GM21367 (cell line): ENCODE measurements at regions not wholly inside any gene's neighbourhood (a gene's known extent, or its start where the extent isn't known, plus 50 kb on each side); places are given as distances from the start of the nearest gene placed in this dataset.

Experiments
- ATAC-seq: cut with Tn5 transposase; IDR thresholded peaks from one replicate; pipeline ENCODE4 v1.9.1; 2021; ENCODE audit not compliant: unreplicated experiment

DNA sequence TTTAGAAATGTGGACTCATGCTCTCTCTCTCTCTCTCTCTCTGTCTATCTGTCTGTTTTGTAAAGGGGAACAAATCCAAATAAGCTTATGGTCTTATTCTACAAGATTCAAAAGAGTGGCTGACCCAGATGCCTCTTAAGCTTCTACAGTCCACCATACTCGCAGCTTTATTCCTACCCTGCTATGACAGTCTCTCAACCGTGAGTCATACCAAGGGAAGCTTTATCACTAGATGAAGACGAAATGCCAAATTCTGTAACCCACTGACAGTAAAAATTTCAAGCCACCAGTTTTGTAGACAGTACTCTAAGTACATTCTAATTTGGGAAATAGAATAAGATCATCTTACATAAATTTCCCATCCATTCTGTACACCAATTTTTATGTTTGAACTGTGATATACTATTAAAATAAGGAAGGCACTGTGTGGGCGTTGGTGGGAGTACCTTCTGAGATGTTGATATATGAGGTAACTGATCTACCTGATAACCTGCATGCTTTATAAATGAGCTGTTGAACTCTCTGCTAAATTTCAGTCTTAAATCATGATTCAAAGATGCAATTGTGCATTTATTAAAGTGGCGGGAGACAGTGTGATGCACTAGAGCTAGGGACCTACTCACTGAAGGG lies 153.2 kb downstream of the KLF6 start:
- no peak for ATAC-seq

- no peak for ATAC-seq
Measured at GRCh38 chr10:3631291-3631690, 153.7 kb downstream of the KLF6 start.

GRCh38 chr10:3625959-3626751 lies 158.9 kb downstream of the KLF6 start:
- peak; percentile 72 for ATAC-seq

DNA sequence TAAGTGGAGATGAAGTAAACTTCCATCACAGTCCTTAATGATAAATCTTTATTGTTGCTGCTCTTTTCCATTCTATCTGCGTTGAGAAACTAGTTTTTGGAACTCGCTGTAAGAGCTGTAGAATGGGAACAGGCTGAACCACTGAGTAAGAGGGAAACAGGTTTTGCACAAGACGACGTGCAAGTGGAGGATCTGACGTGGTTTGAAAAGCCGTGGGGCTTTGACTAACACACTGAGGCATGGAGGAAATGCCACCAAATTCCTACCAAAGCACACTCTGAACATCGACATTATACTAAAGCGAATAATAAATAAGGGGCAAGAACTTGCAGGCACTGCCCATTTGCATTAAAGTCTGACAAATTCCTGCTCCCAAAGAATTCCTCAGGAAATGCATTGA lies 160.6 kb downstream of the KLF6 start:
- ATAC-seq: no peak

GRCh38 chr10:3623746-3624145 lies 161.3 kb downstream of the KLF6 start:
- ATAC-seq: peak; percentile 59

- peak; percentile 29 for ATAC-seq
Measured at GRCh38 chr10:3622845-3623621, 162.0 kb downstream of the KLF6 start.

DNA sequence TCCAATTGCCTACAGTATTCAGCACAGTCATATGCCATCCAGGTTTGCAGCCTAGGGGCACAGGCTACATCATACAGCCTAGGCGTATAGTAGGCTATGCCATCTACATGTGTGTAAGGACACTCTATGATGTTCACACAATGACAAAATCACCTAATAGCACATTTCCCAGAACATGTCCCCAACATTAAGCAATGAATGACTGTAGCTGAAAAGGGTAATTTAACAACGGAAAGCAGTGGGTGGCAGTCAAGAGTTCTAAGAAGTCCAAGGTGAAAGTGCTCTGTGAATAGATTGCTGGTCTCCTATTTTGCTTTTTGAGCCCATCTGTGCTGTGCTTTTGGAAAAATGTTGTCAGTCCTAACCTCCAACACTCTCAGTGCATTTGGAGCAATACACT lies 162.6 kb downstream of the KLF6 start:
- no peak for ATAC-seq

DNA sequence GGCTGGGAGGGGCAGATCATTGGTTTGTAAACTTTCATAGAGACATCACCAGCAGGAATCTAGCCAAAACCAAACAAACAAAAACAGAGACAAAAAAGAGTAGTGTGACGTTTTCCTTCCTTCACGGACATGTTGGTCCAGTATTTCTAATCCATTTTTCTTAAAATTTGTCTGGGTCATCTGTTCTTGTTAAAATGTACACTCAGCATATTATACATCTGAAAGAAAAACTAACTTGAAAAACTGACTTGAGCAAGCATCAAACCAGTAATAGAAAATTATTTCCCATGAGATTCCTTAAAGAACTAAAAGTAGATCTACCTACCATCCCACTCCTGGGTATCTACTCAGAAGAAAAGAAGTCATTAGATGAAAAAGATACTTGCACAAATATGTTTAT lies 164.2 kb downstream of the KLF6 start:
- no peak for ATAC-seq

DNA sequence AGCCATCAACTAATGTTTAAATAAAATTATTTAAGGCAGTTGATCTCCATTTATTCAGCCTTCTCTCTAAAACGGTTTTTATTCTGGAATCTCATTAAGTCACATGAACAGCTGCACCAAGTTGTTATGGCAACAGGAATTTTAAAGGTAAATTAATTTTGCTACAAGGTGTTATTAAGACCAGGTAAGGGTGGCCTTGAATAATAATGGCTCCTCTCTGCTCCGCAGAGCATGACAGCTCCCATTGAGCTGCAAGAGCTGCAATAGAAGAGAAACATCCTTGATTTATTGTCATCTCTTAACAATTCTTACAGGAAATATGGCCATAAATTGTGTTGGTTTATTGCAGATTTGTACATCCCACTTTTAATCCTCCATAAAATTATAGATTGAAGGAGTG lies 165.8 kb downstream of the KLF6 start:
- no peak for ATAC-seq

GRCh38 chr10:3616880-3617279 lies 168.1 kb downstream of the KLF6 start:
- no peak for ATAC-seq

DNA sequence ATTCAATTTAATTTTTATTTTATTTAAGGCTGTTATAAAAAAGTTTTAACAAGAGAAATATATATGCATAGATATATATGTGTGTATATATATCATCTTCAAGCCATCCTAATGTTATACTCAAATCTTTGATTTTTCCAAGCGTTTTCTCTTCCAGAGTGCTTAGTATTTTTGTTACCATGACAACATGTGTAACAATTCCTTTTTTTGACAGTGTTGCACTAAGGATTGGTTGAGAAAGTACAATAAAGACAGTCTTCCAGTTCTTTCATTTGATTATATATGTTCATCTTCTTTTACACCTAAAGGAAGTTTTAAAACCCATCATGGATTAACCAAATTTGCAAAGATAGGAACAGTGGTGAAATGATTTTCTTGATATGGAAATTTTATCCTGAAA lies 171.7 kb downstream of the KLF6 start:
- ATAC-seq: no peak

DNA sequence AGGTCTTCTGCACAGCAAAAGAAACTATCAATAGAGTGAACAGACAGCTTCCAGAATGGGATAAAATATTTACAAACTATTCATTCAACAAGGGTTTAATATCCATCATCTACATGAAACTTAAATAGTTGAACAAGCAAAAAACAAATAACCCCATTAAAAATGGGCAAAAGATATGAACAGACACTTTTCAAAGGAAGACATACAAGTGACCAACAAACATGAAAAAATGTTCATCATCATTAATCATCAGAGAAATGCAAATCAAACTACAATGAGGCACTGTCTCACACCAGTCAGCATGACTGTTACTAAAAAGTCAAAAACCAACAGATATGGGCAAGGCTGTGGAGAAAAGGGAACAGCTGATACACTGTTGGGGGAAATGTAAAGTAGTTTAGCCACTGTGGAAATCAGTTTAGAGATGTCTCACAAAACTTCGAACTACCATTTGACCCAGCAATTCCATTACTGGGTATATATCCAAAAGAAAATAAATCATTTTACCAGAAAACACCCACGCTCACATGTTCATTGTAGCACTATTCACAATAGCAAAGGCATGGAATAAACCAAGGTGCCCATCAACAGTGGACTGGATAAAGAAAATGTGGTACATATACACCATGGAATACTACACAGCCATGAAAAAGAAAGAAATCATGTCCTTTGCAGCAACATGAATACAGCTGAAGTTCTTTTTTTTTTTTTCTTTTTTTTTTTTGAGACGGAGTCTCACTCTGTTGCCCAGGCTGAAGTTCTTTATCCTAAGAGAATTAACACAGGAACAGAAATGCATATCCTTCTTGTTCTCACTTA lies 172.6 kb downstream of the KLF6 start:
- no peak for ATAC-seq

- ATAC-seq: no peak
Measured at GRCh38 chr10:3606309-3606708, 178.7 kb downstream of the KLF6 start.

DNA sequence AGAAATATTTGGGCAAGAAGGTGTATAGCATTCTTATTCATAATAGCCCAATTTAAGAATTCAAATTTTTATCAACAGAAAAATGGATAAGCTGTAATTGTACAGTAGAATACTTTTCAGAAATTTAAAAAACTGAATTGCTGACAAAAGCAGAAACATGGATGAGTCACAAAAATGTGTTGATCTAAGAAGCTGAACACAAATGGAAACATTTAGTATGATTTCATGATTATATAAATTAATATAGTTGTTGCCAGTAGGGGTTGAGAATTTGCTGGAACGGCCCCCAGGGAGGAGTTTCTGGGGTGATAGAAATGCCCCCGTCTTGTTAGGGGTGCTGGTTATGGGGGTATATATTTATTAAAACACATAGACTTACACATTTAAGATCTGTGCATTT lies 179.1 kb downstream of the KLF6 start:
- no peak for ATAC-seq

DNA sequence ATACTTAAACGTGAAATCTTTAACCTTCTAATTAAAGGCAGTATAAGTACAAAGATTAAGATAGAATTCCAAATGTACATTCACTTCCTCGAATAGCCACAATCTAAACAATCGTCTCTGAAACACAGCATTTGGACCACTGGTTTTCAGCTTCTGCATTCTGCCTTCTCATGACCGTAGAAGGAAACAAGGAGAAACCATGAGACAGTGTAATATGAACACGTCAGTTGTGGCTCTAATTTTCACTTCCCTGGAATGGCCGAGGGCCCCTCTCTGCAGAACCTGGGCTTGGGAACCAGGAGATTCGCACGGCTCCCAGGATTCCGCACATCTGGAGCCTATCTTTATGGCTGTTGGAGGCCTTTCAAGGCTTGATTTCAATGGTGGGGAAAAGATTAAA lies 189.3 kb downstream of the KLF6 start:
- no peak for ATAC-seq

- ATAC-seq: no peak
Measured at GRCh38 chr10:3593611-3594010, 191.4 kb downstream of the KLF6 start.

DNA sequence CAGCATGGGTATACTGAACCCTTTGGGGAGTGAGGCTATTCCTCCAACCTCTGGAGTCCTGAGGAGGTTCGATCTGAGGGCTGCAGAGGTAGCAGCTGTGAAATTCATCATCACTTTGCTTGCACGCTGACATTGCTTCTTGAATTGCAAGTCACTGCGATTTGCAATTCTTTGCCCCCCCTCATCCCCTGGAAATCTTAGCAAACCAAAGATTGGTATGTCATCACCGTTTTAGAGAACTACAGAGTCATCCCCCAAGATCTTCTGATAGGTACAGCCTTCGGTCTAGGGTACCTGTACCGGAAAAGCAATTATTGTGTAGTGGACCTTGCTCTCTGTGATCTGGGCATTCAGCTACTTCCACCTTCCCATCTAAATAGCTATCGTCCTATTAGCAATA lies 192.6 kb downstream of the KLF6 start:
- no peak for ATAC-seq

DNA sequence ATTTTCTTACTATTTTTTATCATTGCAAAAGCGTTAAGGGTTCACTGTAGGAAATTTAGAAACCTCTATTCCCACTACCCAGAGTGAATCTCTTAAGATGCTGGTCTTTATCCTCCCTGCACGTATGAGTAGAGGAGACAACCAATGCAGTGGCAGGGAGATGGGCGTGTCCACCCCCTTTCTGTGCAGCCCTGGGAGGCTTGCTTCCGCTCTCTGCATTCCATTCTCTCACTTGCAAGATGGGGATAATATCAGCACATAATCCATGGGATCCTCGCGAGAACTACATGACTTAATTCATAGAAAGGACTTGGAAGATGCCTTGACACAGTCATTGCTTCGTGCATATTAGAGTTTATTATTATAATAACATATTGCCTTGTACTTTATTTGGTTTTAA lies 196.2 kb downstream of the KLF6 start:
- no peak for ATAC-seq

DNA sequence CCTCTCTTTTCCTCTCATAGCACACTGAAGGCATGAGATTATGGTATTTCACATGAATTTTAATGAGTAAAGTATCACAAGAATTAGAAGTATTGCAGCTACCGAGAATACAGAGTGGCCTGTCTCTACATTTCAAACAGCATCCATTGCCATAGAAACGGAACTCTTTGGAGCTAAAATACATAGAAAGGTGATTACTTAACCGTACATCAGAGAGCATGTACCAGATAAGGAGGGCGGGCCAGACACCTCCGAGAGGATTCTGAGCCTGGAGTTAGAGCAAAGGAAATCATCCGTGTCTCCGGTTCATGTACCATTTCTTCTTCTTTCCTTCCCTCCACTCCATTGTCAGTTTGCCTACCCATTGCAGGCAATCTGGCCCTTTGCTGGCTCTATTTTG lies 196.7 kb downstream of the KLF6 start:
- no peak for ATAC-seq

DNA sequence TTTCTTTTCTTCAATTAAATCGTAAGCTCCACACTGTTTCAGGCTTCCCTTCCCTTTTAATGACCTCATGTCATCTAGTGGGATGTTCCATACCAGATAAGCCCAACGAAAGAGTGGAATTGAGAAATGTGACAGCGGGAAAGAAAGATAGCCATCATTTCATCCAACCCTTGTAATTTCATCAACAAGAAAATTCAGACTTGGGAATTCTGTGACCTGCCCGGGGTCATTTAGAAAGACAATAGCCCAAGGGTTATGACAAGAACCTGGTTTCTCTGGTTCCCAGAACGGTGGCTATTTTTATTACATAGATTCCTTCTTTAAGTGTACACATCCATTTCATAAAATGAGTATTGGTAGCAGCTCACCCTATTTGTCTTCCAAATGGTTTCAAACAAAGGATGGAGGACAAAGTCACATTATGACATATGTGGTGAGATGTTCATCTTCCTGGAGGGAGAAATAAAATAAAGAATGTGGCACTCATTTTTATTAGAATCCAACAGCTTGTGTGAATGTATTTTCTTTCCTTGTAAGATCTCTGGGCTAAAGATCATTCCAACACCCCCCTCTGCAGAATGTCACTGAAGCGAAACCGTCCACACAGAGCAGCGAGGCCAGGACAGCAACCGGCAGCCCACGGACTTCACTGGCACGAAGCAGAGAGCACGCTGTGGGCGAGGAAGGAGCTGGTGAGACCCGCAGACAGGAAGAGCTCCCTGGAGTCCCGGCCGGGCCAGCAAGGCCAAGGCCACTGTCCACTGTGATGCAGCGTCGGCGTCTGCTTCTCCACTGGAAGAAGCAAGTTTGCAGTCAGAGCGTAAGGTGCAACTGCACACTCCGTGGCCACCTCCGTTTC lies 199.9 kb downstream of the KLF6 start:
- ATAC-seq: no peak
